Neural crest cell (in vitro differentiated cells): ENCODE measurements at regions not wholly inside any gene's neighbourhood (a gene's known extent, or its start where the extent isn't known, plus 50 kb on each side); places are given as distances from the start of the nearest gene placed in this dataset.

Experiments used
- DNase-seq: peaks from one replicate; pipeline ENCODE4 v3.0.0; 2021; ENCODE audit warnings: low read depth, mixed read lengths, low spot score
- H3K27ac Mint-ChIP-seq: one replicate; pipeline ENCODE4 v1.8.0; 2021; ENCODE audit warnings: mild to moderate bottlenecking, mixed read lengths; ENCODE audit not compliant: unreplicated experiment
- H3K27me3 Mint-ChIP-seq: 2 replicates; pipeline ENCODE4 v1.8.0; 2021; ENCODE audit warnings: low read depth, mild to moderate bottlenecking, mixed read lengths
- H3K36me3 Mint-ChIP-seq: 2 replicates; pipeline ENCODE4 v1.8.0; 2021; ENCODE audit warnings: low read depth, mild to moderate bottlenecking, mixed read lengths
- H3K4me1 Mint-ChIP-seq: 2 replicates; pipeline ENCODE4 v1.8.0; 2021; ENCODE audit warnings: mixed read lengths
- H3K4me3 Mint-ChIP-seq: one replicate; pipeline ENCODE4 v1.8.0; 2021; ENCODE audit warnings: mild to moderate bottlenecking, mixed read lengths
- H3K9me3 Mint-ChIP-seq: 2 replicates; pipeline ENCODE4 v1.8.0; 2021; ENCODE audit warnings: mixed read lengths
- TF ChIP-seq, protein P1 (sequence below): fragments of 200-600 bp; sonication (generic); conservative IDR thresholded peaks from 2 replicates; pipeline ENCODE4 v1.5.0; 2021; ENCODE audit warnings: antibody characterized with exemption, mild to moderate bottlenecking

DNA sequence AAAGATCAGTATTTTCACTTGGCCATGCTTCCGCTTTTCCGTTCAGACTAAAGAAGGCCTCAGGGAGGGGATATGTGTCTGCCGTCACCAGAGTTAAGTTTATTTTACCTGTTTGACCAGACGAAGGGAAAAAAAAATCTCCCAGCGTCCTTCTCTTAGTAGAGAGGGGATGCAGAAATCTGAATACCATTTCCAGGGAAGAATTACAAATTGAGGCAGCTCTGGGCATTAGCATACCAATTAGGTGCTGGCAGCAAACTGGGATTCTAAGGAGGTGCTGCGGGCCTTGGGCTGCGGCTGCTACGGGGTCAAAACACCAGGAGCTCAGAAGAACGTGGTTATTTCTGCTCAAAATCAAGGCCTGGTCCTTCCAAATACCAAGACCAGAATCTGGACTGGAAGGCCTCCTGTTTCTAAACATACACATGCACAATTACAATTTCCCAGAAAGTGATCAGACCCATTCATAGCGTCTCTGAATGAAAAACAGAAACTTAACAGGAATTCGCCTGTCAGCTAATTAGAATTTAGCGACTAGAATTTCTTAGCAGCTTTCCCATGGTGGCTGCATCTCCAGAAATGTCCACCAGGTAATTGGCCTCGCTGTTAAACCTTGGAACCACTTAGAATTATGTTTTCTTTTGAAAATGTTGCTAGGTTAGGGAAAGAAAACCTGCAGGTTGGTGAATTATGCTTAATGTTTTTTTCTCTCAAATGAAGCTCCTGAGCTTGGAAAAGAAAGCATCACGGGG is 617.0 kb downstream of the VRK1 start:
- Mint-ChIP-seq H3K4me3 (peak overlapping the region; percentile 9), H3K9me3 (no peaks in the 10 kb centered on the region), H3K27ac (no peak overlapping the region), H3K27me3 (peaks cover 9% of the 10 kb centered on the region), H3K36me3 (no peaks in the 10 kb centered on the region), H3K4me1 (peaks cover 7% of the 10 kb centered on the region)
- no peak for DNase-seq
- TF ChIP-seq, protein P1, sequence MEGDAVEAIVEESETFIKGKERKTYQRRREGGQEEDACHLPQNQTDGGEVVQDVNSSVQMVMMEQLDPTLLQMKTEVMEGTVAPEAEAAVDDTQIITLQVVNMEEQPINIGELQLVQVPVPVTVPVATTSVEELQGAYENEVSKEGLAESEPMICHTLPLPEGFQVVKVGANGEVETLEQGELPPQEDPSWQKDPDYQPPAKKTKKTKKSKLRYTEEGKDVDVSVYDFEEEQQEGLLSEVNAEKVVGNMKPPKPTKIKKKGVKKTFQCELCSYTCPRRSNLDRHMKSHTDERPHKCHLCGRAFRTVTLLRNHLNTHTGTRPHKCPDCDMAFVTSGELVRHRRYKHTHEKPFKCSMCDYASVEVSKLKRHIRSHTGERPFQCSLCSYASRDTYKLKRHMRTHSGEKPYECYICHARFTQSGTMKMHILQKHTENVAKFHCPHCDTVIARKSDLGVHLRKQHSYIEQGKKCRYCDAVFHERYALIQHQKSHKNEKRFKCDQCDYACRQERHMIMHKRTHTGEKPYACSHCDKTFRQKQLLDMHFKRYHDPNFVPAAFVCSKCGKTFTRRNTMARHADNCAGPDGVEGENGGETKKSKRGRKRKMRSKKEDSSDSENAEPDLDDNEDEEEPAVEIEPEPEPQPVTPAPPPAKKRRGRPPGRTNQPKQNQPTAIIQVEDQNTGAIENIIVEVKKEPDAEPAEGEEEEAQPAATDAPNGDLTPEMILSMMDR: peak; percentile 37

DNA sequence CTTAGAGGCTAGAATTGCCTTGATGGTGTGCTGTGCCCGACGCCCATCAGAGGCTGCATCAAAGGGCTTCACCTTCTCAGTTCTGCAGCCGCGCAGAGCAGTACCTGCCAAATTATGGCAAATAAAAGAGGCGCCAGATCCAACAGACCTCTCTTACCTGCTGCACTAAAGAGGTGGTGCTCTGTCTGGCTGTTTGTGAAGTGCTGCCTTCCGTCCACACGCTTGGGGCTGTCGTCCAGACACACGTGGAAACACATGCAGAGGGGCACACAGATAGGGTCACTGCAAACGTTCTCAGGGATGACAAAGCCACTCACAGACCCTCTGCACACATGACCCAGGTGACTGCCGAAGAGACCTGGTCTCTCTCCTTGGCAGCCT is 617.5 kb downstream of the VRK1 start:
- no peaks in the 10 kb centered on the region for H3K9me3 Mint-ChIP-seq
- H3K4me1 Mint-ChIP-seq: peaks cover 6% of the 10 kb centered on the region
- H3K36me3 Mint-ChIP-seq: no peaks in the 10 kb centered on the region
- no peak overlapping the region for H3K4me3 Mint-ChIP-seq
- H3K27ac Mint-ChIP-seq: no peak overlapping the region
- TF ChIP-seq, protein P1: no peak
- H3K27me3 Mint-ChIP-seq: peaks cover 9% of the 10 kb centered on the region
- no peak for DNase-seq

GRCh38 chr14:97415907-97416306 is 618.7 kb downstream of the VRK1 start:
- no peaks in the 10 kb centered on the region for H3K36me3 Mint-ChIP-seq
- DNase-seq: no peak
- H3K4me1 Mint-ChIP-seq: peaks cover 6% of the 10 kb centered on the region
- no peak overlapping the region for H3K4me3 Mint-ChIP-seq
- H3K9me3 Mint-ChIP-seq: no peaks in the 10 kb centered on the region
- TF ChIP-seq, protein P1: no peak
- no peak overlapping the region for H3K27ac Mint-ChIP-seq
- H3K27me3 Mint-ChIP-seq: peaks cover 12% of the 10 kb centered on the region

- peaks cover 6% of the 10 kb centered on the region for H3K4me1 Mint-ChIP-seq
- no peaks in the 10 kb centered on the region for H3K36me3 Mint-ChIP-seq
- H3K9me3 Mint-ChIP-seq: no peaks in the 10 kb centered on the region
- H3K27ac Mint-ChIP-seq: no peak overlapping the region
- no peak for DNase-seq
- peaks cover 12% of the 10 kb centered on the region for H3K27me3 Mint-ChIP-seq
- TF ChIP-seq, protein P1: no peak
- no peak overlapping the region for H3K4me3 Mint-ChIP-seq
Observed at GRCh38 chr14:97416550-97416949, 619.4 kb downstream of the VRK1 start.

DNA sequence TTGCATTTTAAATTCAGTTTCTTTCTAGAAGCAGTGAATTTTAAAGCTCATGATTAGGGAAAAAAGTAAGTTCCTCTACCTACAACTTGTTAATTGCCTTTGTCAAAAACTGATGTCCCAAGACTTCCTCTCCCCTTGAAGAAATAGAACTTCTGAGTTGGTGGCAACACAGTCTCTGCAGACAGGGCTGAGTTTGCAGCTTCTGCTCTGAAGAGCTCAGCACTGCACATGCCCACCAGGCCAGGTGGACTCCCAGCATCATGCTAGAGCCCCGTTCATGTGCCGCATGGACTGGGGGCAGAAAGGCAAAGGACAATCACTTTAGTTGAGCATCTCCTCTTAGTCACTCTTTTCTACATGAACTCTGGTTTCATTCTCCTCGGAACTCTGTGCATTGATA is 620.1 kb downstream of the VRK1 start:
- Mint-ChIP-seq H3K27me3 (peaks cover 12% of the 10 kb centered on the region), H3K27ac (no peak overlapping the region), H3K36me3 (no peaks in the 10 kb centered on the region), H3K4me1 (peaks cover 6% of the 10 kb centered on the region), H3K4me3 (no peak overlapping the region), H3K9me3 (no peaks in the 10 kb centered on the region)
- no peak for DNase-seq
- TF ChIP-seq, protein P1: no peak
